ENCODE measurements at regions not wholly inside any gene's neighbourhood (a gene's known extent, or its start where the extent isn't known, plus 50 kb on each side); places are given as distances from the start of the nearest gene placed in this dataset.

DNA sequence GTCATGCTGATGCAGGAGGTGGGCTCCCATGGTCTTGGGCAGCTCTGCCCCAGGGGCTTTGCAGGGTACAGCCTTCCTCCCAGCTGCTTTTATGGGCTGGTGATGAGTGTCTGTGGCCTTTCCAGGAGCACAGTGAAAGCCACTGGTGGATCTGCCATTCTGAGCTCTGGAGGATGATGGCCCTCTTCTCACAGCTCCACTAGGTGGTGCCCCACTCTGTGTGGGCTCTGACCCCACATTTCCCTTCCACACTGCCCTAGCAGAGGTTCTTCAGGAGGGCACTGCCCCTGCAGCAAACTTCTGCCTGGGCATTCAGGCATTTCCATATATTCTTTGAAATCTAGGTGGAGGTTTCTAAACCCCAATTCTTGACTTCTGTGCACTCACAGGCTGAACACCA is 1188.6 kb downstream of the MRPL39 start:
- no peak overlapping the region for H3K18ac ChIP-seq (ENCODE audit: extremely low read depth, low read length)
- no peak overlapping the region for H2BK15ac ChIP-seq (ENCODE audit: low read length)
- H2AFZ ChIP-seq (ENCODE audit: low read length), result no peak overlapping the region
- no peaks in the 10 kb centered on the region; a peak in 1 of 7 replicates for H3K27me3 ChIP-seq (replicated peaks in 1 of 4; ENCODE audit: control insufficient read depth in 3 of 4, extremely low read depth in 1 of 4, insufficient read depth in 3 of 4, low read length in 3 of 4)
- no peak overlapping the region for H3K27ac ChIP-seq (ENCODE audit: low read depth, low read length)
- no peak overlapping the region for H3K9ac ChIP-seq (replicated peaks in 1 of 4; ENCODE audit: extremely low read depth in 1 of 4, low read depth in 3 of 4, low read length in 3 of 4)
- no peak overlapping the region for H3K23ac ChIP-seq (ENCODE audit: insufficient read length)
- no peaks in the 10 kb centered on the region for H3K79me2 ChIP-seq (ENCODE audit: control insufficient read depth in 1 of 2, insufficient read depth in 2 of 2, low read length in 2 of 2)
- H4K91ac ChIP-seq (replicated peaks; ENCODE audit: insufficient read length, low read length), result no peak overlapping the region
- POLR2A ChIA-PET (ENCODE audit: partially characterized antibody), result no interaction called here
- FAIRE-seq, result no peak
- no peak overlapping the region for H4K8ac ChIP-seq (ENCODE audit: extremely low read depth, insufficient read depth, low read length)
- no peaks in the 10 kb centered on the region for H3K4me1 ChIP-seq (replicated peaks in 1 of 4; ENCODE audit: control insufficient read depth in 3 of 4, insufficient read depth in 4 of 4, low read length in 3 of 4)
- no peaks in the 10 kb centered on the region; a peak in 1 of 8 replicates for H3K36me3 ChIP-seq (ENCODE audit: control insufficient read depth in 2 of 4, insufficient read depth in 4 of 4, low read length in 3 of 4)
- no peaks in the 10 kb centered on the region for H3K23me2 ChIP-seq (ENCODE audit: low read depth, low read length)
- no peak overlapping the region for H3K4me2 ChIP-seq (ENCODE audit: insufficient read depth in 1 of 2, low read depth in 2 of 2, low read length in 2 of 2)
- no peak overlapping the region for H4K5ac ChIP-seq (ENCODE audit: insufficient read length, low read depth, low read length)
- no peaks in the 10 kb centered on the region for H3K79me1 ChIP-seq (ENCODE audit: low read depth, low read length)
- no peak overlapping the region for H2BK12ac ChIP-seq (ENCODE audit: low read depth, low read length)
- no peak overlapping the region for H3K4me3 ChIP-seq (ENCODE audit: extremely low read depth in 1 of 4, insufficient read depth in 2 of 4, low read depth in 3 of 4, low read length in 4 of 4)
- H3K9me3 ChIP-seq (ENCODE audit: insufficient read depth in 2 of 2, low read depth in 1 of 2, low read length in 1 of 2), result peaks cover 33 to 51% of the 10 kb centered on the region in 2 experiments
- no peaks in the 10 kb centered on the region for H4K20me1 ChIP-seq (replicated peaks in 1 of 2; ENCODE audit: control insufficient read depth in 1 of 2, insufficient read depth in 2 of 2, low read length in 2 of 2)
- H3K56ac ChIP-seq (replicated peaks; ENCODE audit: insufficient read length, low read depth, low read length), result no peak overlapping the region
- no peak overlapping the region for H2BK120ac ChIP-seq (replicated peaks; ENCODE audit: low read depth, low read length)
- no peak overlapping the region for H2AK5ac ChIP-seq (ENCODE audit: low read depth, low read length)
- no peak overlapping the region for H3K14ac ChIP-seq (ENCODE audit: insufficient read length)
- H2BK20ac ChIP-seq (ENCODE audit: low read length), result no peak overlapping the region
- no peak for DNase-seq (ENCODE audit: low read depth in 1 of 2, low spot score in 2 of 2)
- H3K4ac ChIP-seq (replicated peaks; ENCODE audit: insufficient read length, low read depth, low read length), result no peak overlapping the region
- CTCF ChIA-PET (ENCODE audit: partially characterized antibody), result interaction anchor here (0.9 kb wide), 1 partner anchor 8 kb away, joined by 3 read pairs; no protein-coding TSS in a partner anchor
- no peak overlapping the region for H2BK5ac ChIP-seq (ENCODE audit: low read depth, low read length)
- TF ChIP-seq CTBP2 (IDR thresholded peaks at IDR 0.05; ENCODE audit: borderline replicate concordance, insufficient read depth, insufficient read length, low read length), result no peak
- no peak for TF ChIP-seq CHD2 (IDR thresholded peaks at IDR 0.05; ENCODE audit: low read length)
- no peak for TF ChIP-seq BRCA1 (IDR thresholded peaks at IDR 0.05; ENCODE audit: low read depth, low read length)
- no peak for TF ChIP-seq HDAC6 (IDR thresholded peaks at IDR 0.05; ENCODE audit: low read depth, low read length)
- TF ChIP-seq, protein P1, sequence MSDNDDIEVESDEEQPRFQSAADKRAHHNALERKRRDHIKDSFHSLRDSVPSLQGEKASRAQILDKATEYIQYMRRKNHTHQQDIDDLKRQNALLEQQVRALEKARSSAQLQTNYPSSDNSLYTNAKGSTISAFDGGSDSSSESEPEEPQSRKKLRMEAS (IDR thresholded peaks at IDR 0.05), result no peak
- no peak for TF ChIP-seq GABPA (IDR thresholded peaks at IDR 0.05; ENCODE audit: borderline replicate concordance, insufficient read depth, low read length)
- TF ChIP-seq POU5F1 (IDR thresholded peaks at IDR 0.05; ENCODE audit: low read depth, low read length), result no peak
- TF ChIP-seq CHD1 (IDR thresholded peaks at IDR 0.05; ENCODE audit: low read depth, low read length), result no peak
- TF ChIP-seq, protein P2, sequence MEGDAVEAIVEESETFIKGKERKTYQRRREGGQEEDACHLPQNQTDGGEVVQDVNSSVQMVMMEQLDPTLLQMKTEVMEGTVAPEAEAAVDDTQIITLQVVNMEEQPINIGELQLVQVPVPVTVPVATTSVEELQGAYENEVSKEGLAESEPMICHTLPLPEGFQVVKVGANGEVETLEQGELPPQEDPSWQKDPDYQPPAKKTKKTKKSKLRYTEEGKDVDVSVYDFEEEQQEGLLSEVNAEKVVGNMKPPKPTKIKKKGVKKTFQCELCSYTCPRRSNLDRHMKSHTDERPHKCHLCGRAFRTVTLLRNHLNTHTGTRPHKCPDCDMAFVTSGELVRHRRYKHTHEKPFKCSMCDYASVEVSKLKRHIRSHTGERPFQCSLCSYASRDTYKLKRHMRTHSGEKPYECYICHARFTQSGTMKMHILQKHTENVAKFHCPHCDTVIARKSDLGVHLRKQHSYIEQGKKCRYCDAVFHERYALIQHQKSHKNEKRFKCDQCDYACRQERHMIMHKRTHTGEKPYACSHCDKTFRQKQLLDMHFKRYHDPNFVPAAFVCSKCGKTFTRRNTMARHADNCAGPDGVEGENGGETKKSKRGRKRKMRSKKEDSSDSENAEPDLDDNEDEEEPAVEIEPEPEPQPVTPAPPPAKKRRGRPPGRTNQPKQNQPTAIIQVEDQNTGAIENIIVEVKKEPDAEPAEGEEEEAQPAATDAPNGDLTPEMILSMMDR (IDR thresholded peaks at IDR 0.05; ENCODE audit: control extremely low read depth in 1 of 3, insufficient read depth in 1 of 3, low read depth in 1 of 3, low read length in 3 of 3), result no peak
- no peak for TF ChIP-seq TCF12 (IDR thresholded peaks at IDR 0.05; ENCODE audit: low read depth, low read length)
- TF ChIP-seq SUZ12 (IDR thresholded peaks at IDR 0.05; ENCODE audit: low read length), result no peak
- no peak for TF ChIP-seq KDM4A (IDR thresholded peaks at IDR 0.05; ENCODE audit: low read depth, low read length, severe bottlenecking)
- no peak for TF ChIP-seq TBP (IDR thresholded peaks at IDR 0.05; ENCODE audit: low read depth, low read length)
- TF ChIP-seq NRF1 (IDR thresholded peaks at IDR 0.05; ENCODE audit: low read depth, low read length), result no peak
